ENCODE measurements at regions not wholly inside any gene's neighbourhood (a gene's known extent, or its start where the extent isn't known, plus 50 kb on each side); places are given as distances from the start of the nearest gene placed in this dataset.

GRCh38 chr16:14334366-14335080 lies 263.4 kb downstream of the MRTFB start:
- TF ChIP-seq CTCF (conservative IDR thresholded peaks at IDR 0.05), result no peak
- DNase-seq, result no peak
- Mint-ChIP-seq H3K36me3 (ENCODE audit: insufficient read depth in 1 of 3, low read depth in 3 of 3) (no peaks in the 10 kb centered on the region), H3K27me3 (ENCODE audit: low read depth) (peaks cover 1% of the 10 kb centered on the region; the same call in 1 of the 2 replicates), H3K4me3 (no peak overlapping the region), H3K27ac (no peak overlapping the region), H3K9me3 (no peaks in the 10 kb centered on the region), H3K4me1 (peaks cover 0 to 4% of the 10 kb centered on the region in 2 experiments; a peak in 1 of 4 replicates)
- Histone ChIP-seq H3K79me1 (ENCODE audit: insufficient read depth, low read depth, low read length, poor library complexity, severe bottlenecking) (no peaks in the 10 kb centered on the region), H3T11ph (ENCODE audit: low read length) (no peak overlapping the region), H3K27ac (ENCODE audit: insufficient read length, low read depth, low read length) (no peak overlapping the region), H3K14ac (ENCODE audit: insufficient read depth, low read length) (no peak overlapping the region), H2BK120ac (ENCODE audit: low read depth, low read length, poor library complexity, severe bottlenecking) (no peak overlapping the region), H3K4ac (ENCODE audit: low read depth, low read length) (no peak overlapping the region), H2AFZ (ENCODE audit: low read length) (no peak overlapping the region), H2BK5ac (ENCODE audit: insufficient read length, low read length) (no peak overlapping the region), H3K18ac (ENCODE audit: insufficient read length, low read depth, low read length) (no peak overlapping the region), H3K4me1 (ENCODE audit: insufficient read depth, low read length) (no peaks in the 10 kb centered on the region), H4K20me1 (ENCODE audit: control insufficient read depth, insufficient read depth, insufficient read length) (no peaks in the 10 kb centered on the region), H4K8ac (replicated peaks; ENCODE audit: insufficient read length, low read depth, low read length) (no peak overlapping the region), H2AK5ac (ENCODE audit: insufficient read length, low read length) (no peak overlapping the region), H3K27me3 (ENCODE audit: insufficient read depth, low read length) (no peaks in the 10 kb centered on the region), H3K9me3 (ENCODE audit: control insufficient read depth, low read depth, low read length) (no peaks in the 10 kb centered on the region), H4K91ac (ENCODE audit: insufficient read length, low read depth, low read length) (no peak overlapping the region), H2BK20ac (ENCODE audit: low read depth, low read length, poor library complexity, severe bottlenecking) (no peak overlapping the region), H4K5ac (ENCODE audit: insufficient read length, low read depth, low read length) (no peak overlapping the region), H3K56ac (ENCODE audit: insufficient read length, low read depth, low read length) (no peak overlapping the region), H2BK12ac (ENCODE audit: insufficient read length, low read depth, low read length) (no peak overlapping the region), H3K9ac (ENCODE audit: extremely low read depth, insufficient read length, low read length) (no peak overlapping the region), H3K4me2 (ENCODE audit: insufficient read depth, insufficient read length, low read length) (no peak overlapping the region), H3K79me2 (ENCODE audit: insufficient read depth, low read length) (no peaks in the 10 kb centered on the region), H2BK15ac (ENCODE audit: low read depth, low read length) (no peak overlapping the region), H3K23ac (ENCODE audit: insufficient read length, low read depth, low read length) (no peak overlapping the region), H3K23me2 (ENCODE audit: insufficient read length, low read depth, low read length, poor library complexity, severe bottlenecking) (no peaks in the 10 kb centered on the region)
- no CpG with 5 or more reads among the region's 13 CpGs for WGBS (ENCODE audit: extremely low coverage, insufficient read length, low lambda C conversion rate)

Data from H9 (cell line).